ENCODE measurements at regions not wholly inside any gene's neighbourhood (a gene's known extent, or its start where the extent isn't known, plus 50 kb on each side); places are given as distances from the start of the nearest gene placed in this dataset.

- TF ChIP-seq CTCF (IDR thresholded peaks at IDR 0.05) (no peak), POLR2A (IDR thresholded peaks at IDR 0.05) (no peak)
Observed at GRCh38 chr13:105630431-105630830, 905.0 kb downstream of the EFNB2 start.
